ENCODE measurements at regions not wholly inside any gene's neighbourhood (a gene's known extent, or its start where the extent isn't known, plus 50 kb on each side); places are given as distances from the start of the nearest gene placed in this dataset.

DNA sequence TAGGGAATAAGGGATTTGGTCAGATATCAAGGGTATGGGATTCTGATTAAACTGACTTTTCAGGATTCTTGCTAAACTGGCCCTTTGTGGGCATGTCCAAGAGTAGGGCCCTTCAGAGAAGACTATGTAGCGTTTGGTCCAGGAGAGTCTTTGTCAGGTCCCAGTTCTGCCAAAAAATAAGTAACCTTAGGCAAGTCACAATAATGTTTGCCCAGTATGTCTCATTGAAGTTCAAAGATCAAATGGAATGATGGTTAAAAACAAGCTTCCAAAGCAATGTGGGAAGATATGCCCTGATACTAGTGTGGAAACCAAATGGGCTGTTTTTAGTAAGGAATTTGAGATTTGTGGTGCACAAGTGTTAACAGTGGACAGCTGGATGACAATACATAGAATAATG is 454.4 kb downstream of the WDR72 start:
- DNase-seq (ENCODE audit: low read depth in 2 of 2) = no peak

- DNase-seq (ENCODE audit: low read depth in 2 of 2) = no peak
Measured at GRCh38 chr15:53297828-53298227, 461.6 kb downstream of the WDR72 start.

DNA sequence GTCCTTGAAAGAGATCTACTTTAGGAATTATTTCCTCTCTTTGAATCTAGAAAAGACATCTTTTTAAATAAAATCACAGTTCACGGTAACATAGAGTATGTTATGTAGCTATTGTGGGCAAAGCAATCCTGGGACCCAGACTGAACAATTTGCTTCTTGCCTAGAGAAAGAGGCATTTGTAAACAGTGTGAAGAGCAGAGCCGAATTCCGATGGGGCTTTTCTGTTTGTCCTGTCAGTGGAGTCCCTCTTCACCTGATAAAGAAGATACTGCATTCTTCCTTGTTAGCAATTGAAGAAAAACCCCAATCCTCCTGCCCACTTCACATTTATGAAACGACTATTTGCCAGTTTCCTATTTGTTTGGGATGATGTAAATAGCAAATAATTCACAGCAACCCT is 462.9 kb downstream of the WDR72 start:
- no peak for DNase-seq (ENCODE audit: low read depth in 2 of 2)

DNA sequence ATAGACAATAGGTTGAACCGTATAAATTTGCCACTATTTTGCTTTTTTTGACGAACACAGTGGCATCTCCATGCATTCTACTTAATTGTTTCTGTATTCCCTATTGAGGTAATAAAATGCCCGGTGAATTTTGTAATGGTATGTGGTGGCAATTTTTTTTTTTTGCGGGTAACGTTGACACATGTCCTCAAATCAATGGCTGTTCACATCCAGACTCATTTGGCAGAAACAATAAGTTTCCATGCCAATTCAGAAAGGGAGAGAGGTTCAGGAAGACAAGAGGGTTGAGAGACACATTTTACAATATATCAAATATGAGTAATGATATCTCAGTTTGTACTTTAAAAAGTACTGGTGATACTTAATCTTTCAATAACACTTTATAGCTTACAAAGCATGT is 463.9 kb downstream of the WDR72 start:
- no peak for DNase-seq (ENCODE audit: low read depth in 2 of 2)

- DNase-seq (ENCODE audit: low read depth in 2 of 2) = no peak
Measured at GRCh38 chr15:53288542-53288941, 470.9 kb downstream of the WDR72 start.

DNA sequence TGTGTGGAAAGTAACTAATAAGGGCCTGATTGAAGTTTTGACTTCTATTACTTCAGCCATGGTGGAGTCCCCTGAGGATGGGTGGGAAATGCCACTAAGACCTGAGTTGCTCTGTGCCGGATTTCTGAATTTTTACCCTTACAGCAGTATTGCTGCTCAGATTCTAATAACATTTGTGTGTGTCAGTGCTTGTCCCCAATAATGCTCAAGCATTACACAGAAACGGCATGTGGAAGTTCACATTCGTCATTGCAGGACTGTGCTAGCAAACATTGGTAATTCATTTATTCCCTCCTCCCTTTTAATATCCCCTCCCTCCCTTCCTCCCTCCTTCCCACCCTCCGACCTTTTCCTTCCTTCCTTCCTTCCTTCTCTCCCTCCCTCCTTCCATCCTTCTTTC is 484.5 kb upstream of the ONECUT1 start:
- DNase-seq (ENCODE audit: low read depth in 2 of 2) = no peak

DNA sequence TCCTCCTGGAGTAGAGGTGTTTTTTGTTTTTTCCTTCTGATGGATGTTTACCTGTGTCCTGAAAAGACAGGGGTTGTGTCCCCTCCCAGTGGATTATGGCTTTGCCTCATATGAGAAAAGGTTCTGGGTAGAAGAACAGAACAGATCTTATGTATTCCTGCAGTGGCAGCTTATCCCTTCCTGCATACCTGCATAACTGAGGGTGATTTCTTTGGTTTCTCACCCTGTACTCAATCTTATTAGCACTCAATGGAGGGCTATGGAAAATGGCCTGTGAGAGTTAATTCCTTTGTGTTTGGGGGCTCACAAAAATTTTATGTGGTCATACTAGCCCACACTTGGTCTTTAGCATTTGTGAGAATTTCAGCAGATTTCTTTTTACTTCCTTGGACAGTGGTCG is 482.0 kb upstream of the ONECUT1 start:
- DNase-seq (ENCODE audit: low read depth in 2 of 2) = no peak

DNA sequence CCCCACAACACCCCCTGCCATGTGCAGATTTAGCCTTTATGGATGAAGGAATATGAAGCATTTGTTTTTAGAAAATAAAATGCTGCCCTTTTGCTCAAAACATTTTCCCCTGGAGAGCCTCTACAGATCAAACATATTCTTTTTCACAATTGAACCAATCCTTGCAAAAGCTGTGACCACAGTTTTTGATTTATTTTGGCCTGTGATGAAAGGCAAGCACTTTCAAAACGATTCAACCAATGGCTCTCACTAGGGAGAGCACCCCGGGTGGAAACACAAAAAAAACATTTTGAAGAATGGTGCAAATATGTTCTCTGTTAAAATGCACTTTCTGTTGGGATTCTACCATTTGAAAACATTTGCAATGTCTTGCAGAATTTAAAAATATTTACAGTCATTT is 476.0 kb upstream of the ONECUT1 start:
- DNase-seq (ENCODE audit: low read depth in 2 of 2) = no peak

DNA sequence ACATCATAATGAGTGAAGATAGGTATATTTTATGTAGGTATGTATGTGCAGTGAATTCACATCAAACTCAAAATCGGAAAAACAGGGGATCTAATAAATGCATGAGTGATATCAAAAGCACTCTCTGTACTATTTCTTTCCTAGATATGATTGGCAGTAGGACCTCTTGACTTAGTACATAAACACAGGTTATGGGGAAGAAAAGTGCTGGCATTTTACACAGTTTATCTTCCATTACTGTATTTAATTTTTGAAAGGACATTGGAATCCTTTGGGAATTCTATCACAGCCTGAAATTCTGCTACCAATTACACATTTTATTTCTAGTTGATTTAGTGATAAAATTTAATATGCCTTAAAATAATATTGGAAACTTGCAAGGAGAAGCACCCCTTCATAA is 470.5 kb upstream of the ONECUT1 start:
- no peak for DNase-seq (ENCODE audit: low read depth in 2 of 2)

DNA sequence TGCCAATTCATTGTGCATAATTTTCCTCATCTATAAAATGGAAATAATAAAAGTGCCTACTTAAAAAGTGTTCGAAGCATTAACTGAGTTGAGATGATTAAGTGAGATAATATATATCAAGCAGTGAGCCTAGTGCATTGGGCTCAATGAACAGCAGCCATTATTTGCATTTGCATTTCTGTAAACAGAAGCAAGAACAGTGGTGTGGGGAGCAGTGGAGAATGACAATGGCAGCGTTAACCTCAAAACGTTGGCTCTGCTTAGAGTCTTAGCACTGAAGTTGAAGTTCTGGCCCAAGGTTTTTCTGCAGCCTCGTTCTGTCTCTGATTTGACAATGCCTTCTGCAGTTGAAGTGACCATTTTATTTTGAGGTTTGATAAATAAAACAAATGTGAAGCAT is 466.3 kb upstream of the ONECUT1 start:
- no peak for DNase-seq (ENCODE audit: low read depth in 2 of 2)

DNA sequence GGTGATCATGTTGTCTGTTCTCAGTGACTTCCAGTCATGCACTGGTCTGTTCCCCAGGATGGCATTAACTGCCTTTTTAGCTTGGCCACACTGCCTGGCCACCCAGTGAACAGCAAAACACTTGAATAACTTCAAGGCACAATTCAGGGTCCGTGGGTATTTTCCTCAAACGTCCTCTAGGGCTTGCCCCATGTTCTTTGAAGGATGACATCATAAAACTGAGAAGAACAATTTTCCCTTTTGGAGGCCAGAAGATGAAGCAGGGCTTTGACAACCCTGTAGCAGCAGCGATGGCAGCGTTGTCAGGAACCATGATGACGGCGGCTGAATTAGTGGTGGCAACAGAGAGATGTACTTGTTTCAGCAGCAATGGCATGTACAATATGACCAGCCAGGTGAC is 465.9 kb upstream of the ONECUT1 start:
- DNase-seq (ENCODE audit: low read depth in 2 of 2) = no peak

GRCh38 chr15:53251996-53252395 is 461.9 kb upstream of the ONECUT1 start:
- DNase-seq (ENCODE audit: low read depth in 2 of 2) = no peak

DNA sequence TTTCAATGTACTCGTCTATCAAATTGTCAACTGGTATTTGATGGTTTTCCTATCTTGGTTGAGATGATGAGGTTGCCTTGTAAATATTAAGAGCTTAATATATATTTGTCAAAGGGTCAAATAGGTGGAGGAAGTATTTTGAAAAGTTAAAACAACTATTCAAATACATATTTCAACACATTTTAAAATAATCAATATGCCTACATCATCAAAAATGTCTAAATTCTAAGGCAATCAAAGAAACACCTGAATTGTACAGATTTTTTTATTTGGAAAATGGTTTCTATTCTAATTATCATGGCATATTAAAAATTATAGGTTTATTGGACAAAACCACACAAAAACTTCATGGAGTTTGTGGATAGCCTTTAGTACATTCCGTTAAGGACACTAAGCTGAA is 461.4 kb upstream of the ONECUT1 start:
- no peak for DNase-seq (ENCODE audit: low read depth in 2 of 2)

GRCh38 chr15:53247041-53247708 is 457.0 kb upstream of the ONECUT1 start:
- DNase-seq (ENCODE audit: low read depth in 2 of 2) = no peak

GRCh38 chr15:53246404-53246803 is 456.3 kb upstream of the ONECUT1 start:
- no peak for DNase-seq (ENCODE audit: low read depth in 2 of 2)

DNA sequence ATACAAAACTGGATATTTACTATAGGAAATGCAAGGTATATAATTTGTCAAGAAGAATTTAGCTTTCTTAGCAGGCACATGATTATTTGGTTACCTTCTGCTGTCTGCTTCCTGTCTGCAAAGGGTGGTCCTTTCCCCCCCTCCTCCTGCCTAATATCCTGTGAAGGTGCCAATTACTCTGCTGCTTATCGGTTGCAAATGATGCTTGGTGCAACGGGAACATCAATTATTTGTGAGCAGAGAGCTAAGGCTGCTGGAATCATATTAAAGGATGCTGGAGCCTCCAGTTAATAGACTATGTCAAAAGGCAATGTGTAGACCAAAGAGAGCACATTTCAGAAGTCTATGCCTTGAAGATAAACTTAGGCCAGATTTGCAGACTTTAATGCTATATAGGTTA is 443.7 kb upstream of the ONECUT1 start:
- no peak for DNase-seq (ENCODE audit: low read depth in 2 of 2)

DNA sequence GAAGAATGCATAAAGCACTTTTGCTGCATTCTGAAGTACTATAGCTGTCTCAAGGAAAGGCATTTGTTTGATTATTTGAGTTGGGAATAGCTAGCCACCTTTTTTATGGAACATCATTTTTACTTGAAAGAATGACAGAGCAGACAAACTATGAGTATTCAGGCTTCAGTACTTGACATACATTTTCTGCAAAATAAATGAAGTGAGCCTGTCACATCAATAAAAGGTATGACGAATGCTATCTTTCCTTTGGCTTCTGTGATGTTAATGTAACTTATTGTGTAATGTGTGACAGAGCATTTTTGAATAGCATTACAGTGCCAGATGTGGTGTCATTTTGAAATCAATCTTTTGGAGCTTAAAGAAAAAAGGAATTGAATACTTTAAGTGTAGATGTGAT is 440.3 kb upstream of the ONECUT1 start:
- DNase-seq (ENCODE audit: low read depth in 2 of 2) = no peak

DNA sequence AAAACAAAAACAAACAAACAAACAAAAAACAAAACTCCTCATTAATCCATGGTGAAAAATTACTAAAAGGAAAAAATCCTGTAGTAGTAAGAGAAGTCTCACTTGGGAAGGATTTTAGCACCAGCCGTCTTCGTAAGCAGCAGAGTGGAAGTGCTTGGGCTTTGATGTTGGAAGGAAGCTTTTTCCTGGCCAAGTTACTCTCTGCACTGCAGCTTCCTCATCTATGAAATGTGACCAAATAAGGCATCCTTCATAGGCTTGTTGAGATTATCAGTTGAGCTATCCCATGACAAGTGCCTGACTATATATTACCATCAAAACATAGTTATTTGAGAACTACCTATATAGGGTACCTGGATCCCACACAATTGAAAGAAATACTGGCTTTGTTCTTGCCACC is 436.4 kb upstream of the ONECUT1 start:
- no peak for DNase-seq (ENCODE audit: low read depth in 2 of 2)

DNA sequence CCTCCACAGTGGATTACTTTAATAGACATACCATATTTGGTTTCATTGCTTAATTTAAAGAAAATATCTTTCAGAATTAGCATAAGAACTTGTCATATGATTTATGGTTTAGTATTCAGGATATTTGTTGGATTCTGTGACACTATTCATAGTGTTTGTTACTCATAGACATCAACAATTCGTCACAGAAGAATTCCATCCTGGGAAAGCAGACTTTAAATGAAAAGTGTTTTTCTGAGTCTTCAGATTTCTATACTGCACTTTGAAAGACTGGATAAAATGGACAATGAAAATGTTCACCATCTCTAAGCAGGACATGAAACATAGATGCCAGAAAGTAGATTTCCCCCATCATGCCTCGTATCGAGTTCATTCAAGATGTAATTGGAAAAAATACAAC is 435.6 kb upstream of the ONECUT1 start:
- no peak for DNase-seq (ENCODE audit: low read depth in 2 of 2)

- DNase-seq (ENCODE audit: low read depth in 2 of 2) = no peak
Measured at GRCh38 chr15:53224371-53224770, 434.2 kb upstream of the ONECUT1 start.

GRCh38 chr15:53223815-53224214 is 433.7 kb upstream of the ONECUT1 start:
- DNase-seq (ENCODE audit: low read depth in 2 of 2) = no peak

DNA sequence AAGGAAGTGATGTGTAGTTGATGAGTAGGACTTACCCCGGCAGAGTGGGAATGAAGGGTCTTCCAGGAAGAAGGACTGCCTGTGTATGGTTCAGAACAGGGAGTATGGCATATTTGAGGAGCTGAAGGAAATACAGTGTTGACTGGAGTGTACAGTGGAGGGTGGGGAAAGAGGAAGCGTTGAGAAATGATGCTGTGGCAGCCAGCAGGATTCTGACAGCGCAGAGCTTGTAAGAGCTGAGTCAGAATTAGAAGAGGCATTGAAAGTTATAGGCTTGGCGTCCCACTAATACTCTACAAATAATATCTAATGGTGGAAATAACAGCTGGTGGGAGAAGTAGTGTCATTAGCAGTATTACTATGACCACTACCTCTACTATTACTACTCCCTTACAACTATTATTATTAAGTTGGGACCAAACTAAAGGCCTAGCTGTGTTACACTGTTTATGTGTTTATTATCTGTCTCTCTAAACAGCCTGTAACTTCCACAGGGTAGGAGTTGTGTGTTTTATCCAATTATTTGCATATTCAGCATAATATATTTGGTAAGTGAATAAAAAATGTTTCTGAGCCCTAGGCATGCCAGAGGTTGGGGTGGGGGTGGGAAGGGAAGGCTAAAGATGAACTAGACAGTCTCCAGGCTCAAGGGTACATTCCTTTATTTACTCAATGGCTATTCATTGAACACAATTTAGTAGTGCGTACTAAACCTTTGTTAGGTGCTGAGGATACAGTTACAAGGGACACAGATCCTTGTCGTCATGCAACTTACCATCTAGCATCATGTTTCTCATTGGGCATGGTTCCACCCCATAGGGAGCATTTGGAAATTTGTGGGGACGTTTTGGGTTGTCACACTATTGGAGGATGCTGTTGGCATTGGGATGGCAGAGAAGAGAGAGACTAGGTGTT is 428.8 kb upstream of the ONECUT1 start:
- DNase-seq (ENCODE audit: low read depth in 2 of 2) = no peak

DNA sequence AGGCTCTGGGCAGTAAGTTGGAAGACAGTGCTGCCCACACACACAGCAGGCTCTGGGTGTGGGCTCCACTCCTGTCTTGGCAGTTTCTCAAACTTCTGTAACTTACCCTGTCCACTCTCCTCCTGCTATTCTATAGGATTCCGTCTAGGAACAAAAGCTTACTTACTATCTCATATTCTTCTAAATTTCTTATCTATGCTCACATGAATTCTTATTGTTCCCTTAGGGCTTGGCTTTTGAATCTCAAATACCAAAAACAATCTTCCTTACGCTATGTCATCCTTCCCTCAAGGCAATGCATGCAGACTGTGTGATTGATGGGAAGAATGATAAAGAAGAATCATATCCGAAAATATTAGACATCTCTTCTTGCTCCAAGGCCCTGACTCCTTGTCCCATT is 425.9 kb upstream of the ONECUT1 start:
- no peak for DNase-seq (ENCODE audit: low read depth in 2 of 2)

Data from stimulated activated CD4-positive, alpha-beta T cell treated with anti-CD3 and anti-CD28 coated beads, Interleukin-15, amount 100 ng/mL, for 48 hours (primary cell).